Right lobe of liver (tissue), 4 donors: ENCODE measurements at regions not wholly inside any gene's neighbourhood (a gene's known extent, or its start where the extent isn't known, plus 50 kb on each side); places are given as distances from the start of the nearest gene placed in this dataset.

ENCODE experiments used
- POLR2A ChIP-seq: fragments of 450-650 bp; IDR thresholded peaks from one replicate; pipeline ENCODE4 v1.6.1; 2017; ENCODE audit warnings: antibody characterized with exemption, mild to moderate bottlenecking
- TF ChIP-seq, protein P1 (sequence below), 4 donors: fragments of 200-600 bp in 3 of 4; fragments of 450-650 bp in 1 of 4; IDR thresholded peaks; one replicate each; pipeline versions ENCODE4 v1.5.1 to v1.8.0; 2016 to 2022; ENCODE audit warnings: antibody characterized with exemption in 4 of 4, mild to moderate bottlenecking in 2 of 4
- donor health status: DM: no; HTN: no; CAD: no.
- donor health status: DM: no; HTN: no; CAD: no.
- donor health status: DM: no; HTN: yes; CAD: no.

DNA sequence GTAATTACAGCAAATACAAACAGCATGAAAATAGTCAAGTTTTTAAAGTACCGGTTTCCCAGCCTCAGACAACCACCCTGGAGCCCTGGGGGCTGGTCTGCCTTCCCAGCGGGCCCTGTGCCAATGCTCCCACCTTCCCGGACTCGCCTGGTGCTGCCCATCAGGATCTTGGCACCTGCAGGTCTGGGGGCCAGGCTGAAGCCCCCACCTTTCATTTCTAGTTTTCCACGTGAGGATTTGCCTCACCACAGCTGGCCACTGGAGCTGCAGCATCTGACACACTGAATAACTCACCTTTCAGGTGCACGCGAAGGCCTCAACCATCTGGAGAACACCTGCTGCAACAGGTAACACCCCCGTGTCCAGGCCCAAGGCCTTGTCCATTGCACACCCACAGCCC is 108.7 kb upstream of the THY1 start:
- TF ChIP-seq, protein P1, sequence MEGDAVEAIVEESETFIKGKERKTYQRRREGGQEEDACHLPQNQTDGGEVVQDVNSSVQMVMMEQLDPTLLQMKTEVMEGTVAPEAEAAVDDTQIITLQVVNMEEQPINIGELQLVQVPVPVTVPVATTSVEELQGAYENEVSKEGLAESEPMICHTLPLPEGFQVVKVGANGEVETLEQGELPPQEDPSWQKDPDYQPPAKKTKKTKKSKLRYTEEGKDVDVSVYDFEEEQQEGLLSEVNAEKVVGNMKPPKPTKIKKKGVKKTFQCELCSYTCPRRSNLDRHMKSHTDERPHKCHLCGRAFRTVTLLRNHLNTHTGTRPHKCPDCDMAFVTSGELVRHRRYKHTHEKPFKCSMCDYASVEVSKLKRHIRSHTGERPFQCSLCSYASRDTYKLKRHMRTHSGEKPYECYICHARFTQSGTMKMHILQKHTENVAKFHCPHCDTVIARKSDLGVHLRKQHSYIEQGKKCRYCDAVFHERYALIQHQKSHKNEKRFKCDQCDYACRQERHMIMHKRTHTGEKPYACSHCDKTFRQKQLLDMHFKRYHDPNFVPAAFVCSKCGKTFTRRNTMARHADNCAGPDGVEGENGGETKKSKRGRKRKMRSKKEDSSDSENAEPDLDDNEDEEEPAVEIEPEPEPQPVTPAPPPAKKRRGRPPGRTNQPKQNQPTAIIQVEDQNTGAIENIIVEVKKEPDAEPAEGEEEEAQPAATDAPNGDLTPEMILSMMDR (IDR thresholded peaks at IDR 0.05) = no peak
- TF ChIP-seq POLR2A = no peak
